ENCODE measurements at regions not wholly inside any gene's neighbourhood (a gene's known extent, or its start where the extent isn't known, plus 50 kb on each side); places are given as distances from the start of the nearest gene placed in this dataset.
"Not testable (repeated sequence)": the region's sequence is repeated elsewhere in the genome, so short reads cannot be mapped to it uniquely, and the experiment has no call there.

DNA sequence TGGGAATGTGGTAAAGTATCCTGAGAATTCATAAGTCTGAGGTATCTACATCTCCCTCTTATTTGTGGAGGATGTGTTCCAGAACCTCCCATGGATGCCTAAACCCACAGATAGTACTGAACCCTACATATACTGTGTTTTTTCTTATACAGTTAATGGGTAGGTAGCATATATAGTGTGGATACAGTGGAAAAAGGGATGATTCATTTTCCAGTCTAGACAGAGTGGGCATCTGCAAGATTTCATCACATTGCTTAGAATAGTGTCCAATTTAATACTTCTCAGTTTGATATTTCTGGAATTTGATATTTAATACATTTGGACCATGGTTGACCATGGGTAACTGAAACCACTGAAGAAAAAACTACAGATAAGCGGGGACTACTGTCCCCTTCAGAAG lies 155.0 kb upstream of the ANKRD50 start:
- Histone ChIP-seq H3K4me3 (no peak overlapping the region), H3K9me3 (replicated peaks) (0 out of 2 replicates have a peak, but pooled peaks cover 3% of the 10 kb centered on the region), H3K4me1 (no peaks in the 10 kb centered on the region), H3K27ac (no peak overlapping the region), H3K36me3 (no peaks in the 10 kb centered on the region), H3K27me3 (no peaks in the 10 kb centered on the region)
- no peak for DNase-seq

DNA sequence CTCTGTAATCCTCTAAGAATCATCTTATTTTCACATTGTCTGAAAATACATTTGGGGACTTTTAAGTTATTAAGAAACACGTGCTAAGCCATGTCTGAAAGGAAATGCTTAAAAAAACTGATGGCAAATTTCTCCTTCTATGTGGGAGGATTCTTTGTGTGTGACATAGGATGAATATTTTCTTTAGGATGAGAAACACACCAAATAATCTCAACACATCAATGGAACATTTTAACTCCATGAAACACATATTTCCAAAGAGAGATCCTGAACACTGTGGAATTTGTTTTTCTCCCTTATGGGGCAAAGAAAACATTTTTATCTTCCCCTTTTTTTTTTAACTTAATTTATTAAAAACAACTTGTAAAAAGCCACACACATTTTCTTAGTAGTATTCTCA lies 153.8 kb upstream of the ANKRD50 start:
- Histone ChIP-seq H3K27ac (no peak overlapping the region), H3K36me3 (no peaks in the 10 kb centered on the region), H3K27me3 (no peaks in the 10 kb centered on the region), H3K4me1 (no peaks in the 10 kb centered on the region), H3K9me3 (replicated peaks) (0 out of 2 replicates have a peak, but pooled peaks cover 3% of the 10 kb centered on the region), H3K4me3 (no peak overlapping the region)
- DNase-seq: no peak

DNA sequence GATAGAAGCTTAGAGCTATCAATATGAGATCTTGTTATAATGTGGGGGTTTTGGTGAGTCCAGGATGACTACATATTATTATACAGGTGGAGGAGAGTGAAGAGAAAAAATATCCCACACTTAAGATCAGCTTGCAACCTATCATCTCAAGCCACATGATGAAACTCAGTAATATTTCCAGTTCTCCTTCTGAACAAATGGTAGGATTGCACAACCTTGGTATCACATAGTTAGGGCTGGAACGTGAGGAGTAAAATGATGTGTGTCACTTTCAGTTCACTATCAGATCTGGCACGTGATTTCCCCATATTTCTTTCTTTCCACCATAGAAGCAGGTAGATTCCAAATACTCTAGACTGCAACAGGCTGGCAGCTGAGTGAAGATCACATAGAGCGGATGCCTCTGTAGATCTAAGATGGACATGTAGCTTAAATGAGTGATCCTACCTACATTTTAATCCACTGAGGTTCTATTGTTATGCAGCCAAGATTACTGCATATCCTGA lies 150.6 kb upstream of the ANKRD50 start:
- Histone ChIP-seq H3K36me3 (no peaks in the 10 kb centered on the region), H3K4me3 (no peak overlapping the region), H3K4me1 (no peaks in the 10 kb centered on the region), H3K27me3 (no peaks in the 10 kb centered on the region), H3K9me3 (replicated peaks) (0 out of 2 replicates have a peak, but pooled peaks cover 3% of the 10 kb centered on the region), H3K27ac (no peak overlapping the region)
- DNase-seq: no peak

DNA sequence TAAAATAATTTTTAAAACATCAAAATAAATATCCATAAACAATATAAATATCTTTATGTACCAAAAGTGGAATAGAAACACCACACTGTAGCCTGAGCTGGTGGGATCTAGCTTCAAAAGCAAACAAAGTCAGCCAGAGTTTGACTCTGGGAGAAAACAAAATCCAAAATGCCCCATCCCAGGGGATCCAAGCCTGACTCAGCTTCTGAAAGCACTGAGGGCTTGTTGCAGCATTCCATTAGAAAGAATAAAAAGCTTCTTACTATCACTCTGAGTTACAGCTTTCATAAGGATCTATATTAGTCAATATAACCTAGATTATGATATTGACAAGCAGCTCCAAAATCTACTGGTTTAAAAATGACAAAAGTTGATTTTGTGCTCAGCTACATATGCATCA lies 149.7 kb upstream of the ANKRD50 start:
- no peak overlapping the region for H3K27ac ChIP-seq
- no peak overlapping the region for H3K4me3 ChIP-seq
- no peaks in the 10 kb centered on the region for H3K9me3 ChIP-seq (replicated peaks)
- no peaks in the 10 kb centered on the region for H3K36me3 ChIP-seq
- DNase-seq: no peak
- no peaks in the 10 kb centered on the region for H3K27me3 ChIP-seq
- H3K4me1 ChIP-seq: no peaks in the 10 kb centered on the region

DNA sequence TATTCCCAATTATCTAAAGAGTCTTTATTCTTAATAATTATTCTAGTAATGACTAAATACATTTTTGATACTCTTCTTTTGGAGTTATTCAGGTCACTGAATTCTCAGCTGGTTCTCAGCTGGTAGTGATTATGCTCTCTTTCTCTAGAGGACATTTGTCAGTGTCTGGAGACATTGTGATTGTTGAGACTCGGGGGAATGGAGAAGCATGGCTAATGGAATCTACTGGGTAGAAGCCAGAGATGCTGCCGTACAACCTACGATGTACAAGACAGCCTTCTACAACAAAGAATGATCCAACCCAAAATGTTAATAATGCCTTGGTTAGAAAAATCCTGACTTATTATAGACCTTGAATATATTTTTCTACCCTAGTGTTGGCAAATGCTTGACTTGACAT lies 149.2 kb upstream of the ANKRD50 start:
- Histone ChIP-seq H3K36me3 (no peaks in the 10 kb centered on the region), H3K27ac (no peak overlapping the region), H3K4me1 (no peaks in the 10 kb centered on the region), H3K4me3 (no peak overlapping the region), H3K27me3 (no peaks in the 10 kb centered on the region), H3K9me3 (replicated peaks) (no peaks in the 10 kb centered on the region)
- no peak for DNase-seq

DNA sequence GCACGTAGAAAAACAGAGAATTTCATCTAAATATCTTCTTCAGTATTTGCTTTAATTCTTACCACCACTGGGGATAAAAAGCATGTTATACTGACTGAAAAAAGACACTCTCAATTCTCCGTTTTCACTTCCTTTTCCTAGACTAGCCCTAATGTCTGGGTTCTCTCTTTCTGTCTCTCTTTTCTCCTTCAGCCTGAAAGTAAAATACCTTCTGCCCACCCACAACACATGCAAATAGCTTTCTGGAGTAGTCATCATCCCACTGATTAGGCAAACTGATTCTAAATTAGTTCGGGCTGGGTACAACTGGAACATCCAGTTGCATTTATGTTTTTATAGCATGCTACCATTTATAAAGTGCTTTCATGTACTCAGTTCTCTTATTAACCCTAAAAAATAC lies 142.4 kb upstream of the ANKRD50 start:
- DNase-seq: no peak
- peaks cover 6% of the 10 kb centered on the region for H3K4me1 ChIP-seq
- H3K36me3 ChIP-seq: no peaks in the 10 kb centered on the region
- no peaks in the 10 kb centered on the region for H3K9me3 ChIP-seq (replicated peaks)
- H3K27me3 ChIP-seq: no peaks in the 10 kb centered on the region
- H3K4me3 ChIP-seq: no peak overlapping the region
- peak overlapping the region; percentile 44 for H3K27ac ChIP-seq

DNA sequence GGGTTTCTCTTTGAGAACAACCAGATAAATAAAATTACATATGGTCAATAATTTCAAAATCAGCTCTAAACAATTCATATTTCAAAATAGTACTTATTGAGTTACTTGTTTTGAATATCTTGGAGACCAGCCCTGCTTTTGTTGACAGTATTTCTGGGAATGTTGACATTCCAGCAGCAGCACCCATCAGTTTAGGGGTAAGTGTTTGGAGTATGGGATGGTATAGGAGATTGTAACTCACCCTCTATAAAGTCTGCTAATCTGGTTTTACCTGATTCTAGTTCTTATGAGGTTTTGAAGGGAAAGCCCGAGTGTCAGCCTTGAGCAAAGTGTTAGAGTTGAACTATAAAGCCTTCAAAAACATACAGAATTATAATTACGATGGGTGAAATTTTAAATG lies 139.2 kb upstream of the ANKRD50 start:
- no peak overlapping the region for H3K4me3 ChIP-seq
- no peaks in the 10 kb centered on the region for H3K27me3 ChIP-seq
- H3K27ac ChIP-seq: no peak overlapping the region
- H3K9me3 ChIP-seq (replicated peaks): no peaks in the 10 kb centered on the region
- DNase-seq: no peak
- H3K4me1 ChIP-seq: peaks cover 6% of the 10 kb centered on the region
- no peaks in the 10 kb centered on the region for H3K36me3 ChIP-seq

DNA sequence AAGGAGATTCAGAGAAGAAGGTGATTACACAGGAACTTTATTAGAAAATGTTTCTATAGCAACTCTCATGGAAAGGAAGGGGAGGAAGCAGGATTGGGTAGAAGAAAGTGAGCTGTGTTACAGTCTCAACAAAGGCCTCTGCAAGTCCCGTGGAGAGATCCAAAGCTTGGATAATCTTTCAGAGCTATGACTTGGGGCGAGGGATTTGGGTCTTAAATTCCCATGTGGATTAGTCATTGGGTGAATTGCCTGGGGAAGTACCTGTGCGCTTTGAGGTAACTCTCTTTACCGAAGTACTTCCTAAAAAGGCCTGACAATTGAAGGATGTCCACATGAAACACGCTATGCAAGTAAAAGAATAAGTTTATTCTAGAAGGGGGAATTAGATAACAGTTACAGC lies 133.8 kb upstream of the ANKRD50 start:
- Histone ChIP-seq H3K4me1 (no peaks in the 10 kb centered on the region), H3K9me3 (replicated peaks) (no peaks in the 10 kb centered on the region; the same call in 1 of the 2 replicates), H3K27me3 (no peaks in the 10 kb centered on the region), H3K27ac (no peak overlapping the region), H3K4me3 (no peak overlapping the region), H3K36me3 (no peaks in the 10 kb centered on the region)
- DNase-seq: no peak

DNA sequence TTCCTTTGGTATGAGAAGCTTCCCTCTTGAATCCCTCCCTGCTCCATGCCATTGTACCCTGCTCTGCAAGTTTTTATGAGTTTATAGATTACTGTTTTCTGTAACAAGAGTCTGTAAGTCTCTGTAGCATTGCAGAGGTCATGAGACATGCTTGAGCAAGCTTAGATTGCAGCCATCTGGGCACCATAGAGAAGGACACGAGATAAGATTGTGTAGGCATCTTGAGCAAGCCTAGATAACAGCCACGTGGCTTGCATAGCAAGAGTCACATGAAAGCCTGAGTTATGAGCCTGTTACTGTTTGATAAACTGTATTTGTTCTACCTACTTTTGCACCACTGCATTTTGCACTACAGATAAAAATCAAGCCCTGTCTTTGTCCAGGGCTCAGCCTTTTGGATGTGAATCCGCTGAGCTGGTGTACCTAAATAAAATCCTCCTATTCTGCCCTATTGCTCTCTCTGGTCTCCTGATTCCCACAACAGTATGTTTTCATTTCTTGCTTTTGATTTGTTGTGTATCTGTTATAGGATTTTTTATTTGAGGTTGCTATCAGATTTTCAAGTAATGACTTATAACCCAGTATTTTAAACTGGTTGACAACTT lies 127.4 kb upstream of the ANKRD50 start:
- no peak overlapping the region for H3K27ac ChIP-seq
- DNase-seq: no peak
- H3K27me3 ChIP-seq: no peaks in the 10 kb centered on the region
- peaks cover 17% of the 10 kb centered on the region for H3K9me3 ChIP-seq (replicated peaks)
- peaks cover under 1% of the 10 kb centered on the region; the same call in 1 of the 2 replicates for H3K4me1 ChIP-seq
- no peak overlapping the region for H3K4me3 ChIP-seq
- no peaks in the 10 kb centered on the region for H3K36me3 ChIP-seq

DNA sequence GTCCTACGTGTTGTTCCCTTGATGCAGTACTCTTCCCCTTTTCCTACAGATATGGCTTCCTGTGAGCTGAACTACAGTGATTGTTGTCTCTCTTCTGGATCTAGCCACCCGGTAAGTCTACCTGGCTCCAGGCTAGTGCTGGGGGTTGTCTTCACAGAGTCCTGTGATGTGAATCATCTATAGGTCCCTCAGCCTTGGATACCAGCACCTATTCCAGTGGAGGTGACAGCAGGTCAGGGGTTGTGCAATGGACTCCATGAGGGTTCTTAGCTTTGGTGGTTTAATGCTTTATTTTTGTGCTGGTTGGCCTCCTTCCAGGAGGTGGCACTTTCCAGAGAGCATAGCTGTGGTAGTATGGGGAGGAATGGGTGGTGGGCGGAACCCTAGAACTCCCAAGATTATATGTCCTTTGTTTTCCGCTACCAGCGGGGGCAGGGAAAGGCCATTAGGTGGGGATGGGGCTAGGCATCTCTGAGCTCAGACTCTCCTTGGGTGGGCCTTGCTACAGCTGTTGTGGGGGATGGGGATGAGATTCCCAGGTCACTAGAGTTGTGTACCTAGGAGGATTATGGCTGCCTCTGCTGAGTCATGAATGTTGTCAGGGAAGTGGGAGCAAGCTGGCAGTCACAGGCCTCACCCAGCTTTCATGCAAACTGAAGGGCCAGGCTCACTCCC lies 121.4 kb upstream of the ANKRD50 start:
- Histone ChIP-seq H3K27ac (peak overlapping the region; percentile 41), H3K4me3 (no peak overlapping the region), H3K9me3 (replicated peaks) (peaks cover 6% of the 10 kb centered on the region; the same call in 1 of the 2 replicates), H3K36me3 (no peaks in the 10 kb centered on the region), H3K27me3 (no peaks in the 10 kb centered on the region), H3K4me1 (peaks cover 14% of the 10 kb centered on the region; the same call in 1 of the 2 replicates)
- peak; percentile 86 to 87 for DNase-seq

DNA sequence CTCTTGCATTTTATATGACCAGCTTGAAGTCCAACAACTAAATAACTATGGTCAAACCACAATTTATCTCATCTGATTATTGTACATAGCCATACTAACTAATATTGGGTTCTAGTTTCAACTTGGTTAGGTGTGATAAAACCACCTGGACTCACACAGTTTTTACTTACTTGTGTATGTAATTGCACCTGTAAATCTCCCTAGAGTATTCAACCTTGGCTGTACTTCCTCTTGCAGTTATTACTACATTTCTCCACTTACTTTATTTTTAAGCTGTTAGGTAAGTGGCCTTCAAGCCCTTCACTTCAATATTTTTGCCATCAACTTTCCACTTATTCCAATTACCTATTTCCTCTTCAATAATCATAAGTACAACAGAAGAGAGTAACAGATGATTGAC lies 115.8 kb upstream of the ANKRD50 start:
- H3K4me1 ChIP-seq: no peaks in the 10 kb centered on the region
- H3K27ac ChIP-seq: no peak overlapping the region
- peaks cover 3% of the 10 kb centered on the region; the same call in 1 of the 2 replicates for H3K9me3 ChIP-seq (replicated peaks)
- DNase-seq: no peak
- no peaks in the 10 kb centered on the region for H3K27me3 ChIP-seq
- no peaks in the 10 kb centered on the region for H3K36me3 ChIP-seq
- no peak overlapping the region for H3K4me3 ChIP-seq

DNA sequence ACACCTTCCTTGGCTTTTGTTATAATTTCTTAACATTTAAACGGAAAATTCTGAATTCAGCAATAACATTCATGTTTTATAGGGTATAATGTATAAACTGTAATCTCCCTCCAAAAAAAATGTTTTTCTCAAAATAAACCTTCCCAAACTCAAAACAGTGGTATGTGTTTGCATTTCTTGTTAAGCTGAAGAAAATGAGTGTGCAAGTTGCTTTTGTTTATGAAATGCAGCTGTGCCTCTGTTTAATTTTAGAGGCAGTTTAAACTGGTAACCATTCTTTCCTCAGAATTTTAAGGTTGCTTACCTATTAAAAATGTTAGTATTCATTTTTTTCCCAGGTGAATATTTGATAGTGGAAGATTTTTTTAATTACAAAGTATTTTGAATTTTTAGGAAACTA lies 105.0 kb upstream of the ANKRD50 start:
- H3K27ac ChIP-seq: no peak overlapping the region
- H3K36me3 ChIP-seq: no peaks in the 10 kb centered on the region
- DNase-seq: no peak
- no peaks in the 10 kb centered on the region for H3K4me1 ChIP-seq
- H3K27me3 ChIP-seq: no peaks in the 10 kb centered on the region
- H3K9me3 ChIP-seq (replicated peaks): 0 out of 2 replicates have a peak, but pooled peaks cover 4% of the 10 kb centered on the region
- H3K4me3 ChIP-seq: no peak overlapping the region

DNA sequence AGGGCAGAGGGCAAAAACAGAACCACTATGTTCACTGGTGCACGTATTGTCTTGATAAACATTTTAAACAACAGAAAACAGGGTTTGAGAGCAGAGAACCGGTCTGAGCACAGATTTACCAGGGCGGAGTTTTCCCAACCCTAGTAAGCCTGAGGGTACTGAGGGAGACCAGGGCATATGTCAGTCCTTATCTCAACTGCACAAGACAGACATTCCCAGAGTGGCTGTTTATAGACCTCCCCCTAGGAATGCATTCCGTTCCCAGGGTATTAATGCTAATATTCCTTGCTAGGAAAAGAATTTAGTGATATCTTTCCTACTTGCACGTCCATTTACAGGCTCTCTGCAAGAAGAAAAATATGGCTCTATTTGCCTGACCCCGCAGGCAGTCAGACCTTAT lies 99.7 kb upstream of the ANKRD50 start:
- H3K27ac ChIP-seq; H3K9me3 ChIP-seq (replicated peaks); DNase-seq; H3K36me3 ChIP-seq; H3K4me3 ChIP-seq; H3K4me1 ChIP-seq; H3K27me3 ChIP-seq: not testable (repeated sequence)

DNA sequence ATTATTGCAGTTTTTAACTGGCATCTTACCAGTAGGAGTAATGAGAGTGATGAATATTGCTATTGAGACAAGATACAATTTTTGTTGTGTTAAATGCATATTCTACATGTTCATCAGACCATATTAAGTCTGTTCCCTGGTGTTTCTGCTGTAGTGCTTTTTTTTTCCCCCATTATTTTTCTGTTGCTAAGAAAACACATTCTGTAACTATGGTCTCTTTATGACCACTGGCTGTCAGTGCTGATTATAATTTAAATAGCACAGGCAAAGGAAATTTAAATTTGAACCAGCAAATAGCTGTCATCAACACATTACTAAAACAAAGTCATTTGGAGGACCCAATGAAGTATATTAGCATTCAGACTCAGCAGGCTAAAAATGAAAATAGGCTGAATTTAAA lies 98.3 kb upstream of the ANKRD50 start:
- no peak overlapping the region for H3K27ac ChIP-seq
- H3K9me3 ChIP-seq (replicated peaks): peaks cover 8% of the 10 kb centered on the region
- no peak overlapping the region for H3K4me3 ChIP-seq
- H3K4me1 ChIP-seq: no peaks in the 10 kb centered on the region
- no peaks in the 10 kb centered on the region for H3K36me3 ChIP-seq
- no peak for DNase-seq
- H3K27me3 ChIP-seq: no peaks in the 10 kb centered on the region

DNA sequence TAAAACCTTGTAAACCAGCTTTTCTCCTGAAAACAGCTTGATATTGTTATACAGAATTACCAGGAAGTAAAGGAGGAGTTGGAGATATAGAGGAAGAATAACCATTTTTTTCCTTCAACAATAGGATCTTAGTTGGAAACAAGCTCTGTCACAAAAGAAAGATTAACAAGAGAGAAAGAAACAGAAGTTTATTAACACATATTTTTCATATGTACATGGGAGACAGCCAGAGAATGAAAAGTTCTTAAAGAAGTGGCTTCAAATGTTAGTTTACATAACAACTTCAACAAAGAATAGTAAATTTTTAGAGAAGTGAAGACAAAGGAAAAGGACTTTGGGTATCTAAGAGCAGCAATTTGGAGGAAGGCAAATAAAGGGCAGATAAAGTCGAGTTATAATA lies 94.9 kb upstream of the ANKRD50 start:
- Histone ChIP-seq H3K4me3 (no peak overlapping the region), H3K27ac (no peak overlapping the region), H3K4me1 (no peaks in the 10 kb centered on the region), H3K9me3 (replicated peaks) (peaks cover 8% of the 10 kb centered on the region), H3K27me3 (no peaks in the 10 kb centered on the region), H3K36me3 (no peaks in the 10 kb centered on the region)
- DNase-seq: no peak

DNA sequence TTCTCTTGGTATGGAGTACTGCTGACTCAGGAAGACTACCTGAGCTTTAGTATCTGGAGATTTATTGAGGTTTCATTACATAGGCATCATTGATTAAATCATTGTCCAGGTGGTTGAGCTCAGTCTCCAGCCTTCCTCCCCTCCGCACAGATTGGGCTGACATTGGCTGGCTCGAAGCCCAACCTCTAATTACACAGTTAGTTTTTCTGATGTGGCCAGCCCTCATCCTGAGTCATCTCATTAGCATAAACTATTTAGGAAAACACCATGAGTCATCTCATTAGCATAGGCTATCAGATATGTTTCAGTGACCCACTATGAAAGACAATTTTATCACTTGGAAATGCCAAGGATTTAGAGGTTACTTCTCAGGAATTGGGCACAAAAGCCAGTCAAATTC lies 93.9 kb upstream of the ANKRD50 start:
- DNase-seq: no peak
- Histone ChIP-seq H3K36me3 (no peaks in the 10 kb centered on the region), H3K27me3 (no peaks in the 10 kb centered on the region), H3K4me3 (no peak overlapping the region), H3K9me3 (replicated peaks) (peaks cover 2% of the 10 kb centered on the region; the same call in 1 of the 2 replicates), H3K4me1 (no peaks in the 10 kb centered on the region), H3K27ac (no peak overlapping the region)

Measured in SJCRH30 (cell line).